Right lobe of liver (tissue), 4 donors: ENCODE measurements at regions not wholly inside any gene's neighbourhood (a gene's known extent, or its start where the extent isn't known, plus 50 kb on each side); places are given as distances from the start of the nearest gene placed in this dataset.

Source experiments
- CTCF ChIP-seq, 4 donors: fragments of 200-600 bp in 3 of 4; fragments of 450-650 bp in 1 of 4; IDR thresholded peaks; one replicate each; pipeline versions ENCODE4 v1.5.1 to v1.8.0; 2016 to 2022; ENCODE audit warnings: antibody characterized with exemption in 4 of 4, mild to moderate bottlenecking in 2 of 4
- POLR2A ChIP-seq: fragments of 450-650 bp; IDR thresholded peaks from one replicate; pipeline ENCODE4 v1.6.1; 2017; ENCODE audit warnings: antibody characterized with exemption, mild to moderate bottlenecking
- donor health status: DM: no; HTN: no; CAD: no.
- donor health status: DM: no; HTN: no; CAD: no.
- donor health status: DM: no; HTN: yes; CAD: no.

- TF ChIP-seq CTCF (IDR thresholded peaks at IDR 0.05) (no peak), POLR2A (no peak)
Observed at GRCh38 chr20:40072907-40073306, 616.1 kb downstream of the MAFB start.
